ENCODE measurements at regions not wholly inside any gene's neighbourhood (a gene's known extent, or its start where the extent isn't known, plus 50 kb on each side); places are given as distances from the start of the nearest gene placed in this dataset.

DNA sequence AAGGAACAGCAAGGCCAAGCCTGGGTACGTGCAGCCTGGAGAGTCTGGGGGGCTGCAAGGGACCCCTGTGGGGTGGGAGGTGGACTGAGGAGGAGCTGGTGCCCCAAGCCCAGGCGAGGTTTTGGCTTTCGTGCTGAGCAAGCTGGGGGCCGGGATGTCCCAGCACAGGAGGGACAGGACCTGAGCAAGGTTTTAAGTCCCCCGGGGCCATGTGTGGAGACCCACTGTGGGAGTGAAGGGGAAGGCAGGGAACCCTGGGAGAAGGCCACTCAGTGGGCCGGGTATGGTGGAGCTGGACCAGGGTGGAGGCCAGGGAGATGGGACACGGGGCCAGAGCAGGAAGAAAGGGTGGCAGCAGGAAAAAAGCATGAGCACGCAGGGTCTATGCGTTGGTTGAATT lies 419.2 kb upstream of the SULF2 start:
- no peak for DNase-seq (ENCODE audit: low spot score)

DNA sequence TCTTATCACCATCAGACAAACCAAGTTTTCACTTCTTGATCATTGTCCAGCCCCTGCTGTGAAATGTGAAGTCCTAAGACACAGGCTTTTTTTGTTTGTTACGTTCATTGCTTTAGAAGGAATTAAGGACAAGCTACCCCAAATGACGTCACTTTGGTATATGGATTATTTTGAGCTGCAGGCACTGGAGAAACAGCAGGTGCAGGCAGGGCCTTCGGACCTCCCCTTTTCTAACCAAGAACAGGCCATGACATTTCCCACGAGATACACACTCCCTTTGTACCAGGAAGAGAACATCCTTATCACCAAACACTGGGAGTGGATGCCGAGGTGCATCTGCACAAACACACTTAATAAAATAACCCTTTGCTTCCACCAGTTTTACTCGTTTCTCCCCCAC lies 418.0 kb upstream of the SULF2 start:
- no peak for DNase-seq (ENCODE audit: low spot score)

DNA sequence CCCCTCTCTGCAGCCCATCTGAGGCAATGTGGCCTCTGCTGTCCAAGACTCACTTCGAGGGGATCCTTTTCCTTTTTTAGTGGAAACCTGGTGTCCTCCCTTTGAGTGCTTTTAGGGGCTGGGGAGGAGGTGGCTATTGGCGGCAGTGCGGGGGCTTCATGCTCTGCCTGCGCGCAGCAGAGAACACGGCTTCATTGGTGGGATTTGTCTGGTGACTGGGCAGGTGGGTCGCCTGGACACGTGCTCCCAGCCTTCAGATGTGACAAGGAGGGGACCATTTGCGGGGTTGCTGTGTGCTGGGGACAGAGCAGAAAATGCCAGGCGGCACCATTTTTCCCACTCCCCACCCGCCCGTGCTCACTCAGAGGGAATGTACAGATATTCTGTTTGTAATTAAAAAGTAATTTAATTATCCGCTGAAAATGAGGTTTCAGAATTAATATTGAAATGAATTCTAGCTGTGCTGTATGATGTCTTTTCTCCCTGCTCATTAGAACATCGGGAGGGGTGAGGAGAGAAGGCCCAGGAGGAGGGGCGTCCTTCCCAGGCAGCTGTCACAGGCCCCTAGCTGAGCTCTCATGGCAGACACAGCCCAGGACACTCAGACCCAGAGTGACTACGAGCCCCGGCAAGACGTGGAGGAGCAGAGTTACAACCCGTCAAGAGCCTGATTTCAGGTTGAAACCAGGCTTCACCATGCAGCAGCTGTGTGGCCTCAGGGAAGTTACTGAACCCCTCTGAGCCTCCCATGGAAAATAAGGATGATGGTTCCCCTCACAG lies 417.2 kb upstream of the SULF2 start:
- DNase-seq (ENCODE audit: low spot score), result no peak

DNA sequence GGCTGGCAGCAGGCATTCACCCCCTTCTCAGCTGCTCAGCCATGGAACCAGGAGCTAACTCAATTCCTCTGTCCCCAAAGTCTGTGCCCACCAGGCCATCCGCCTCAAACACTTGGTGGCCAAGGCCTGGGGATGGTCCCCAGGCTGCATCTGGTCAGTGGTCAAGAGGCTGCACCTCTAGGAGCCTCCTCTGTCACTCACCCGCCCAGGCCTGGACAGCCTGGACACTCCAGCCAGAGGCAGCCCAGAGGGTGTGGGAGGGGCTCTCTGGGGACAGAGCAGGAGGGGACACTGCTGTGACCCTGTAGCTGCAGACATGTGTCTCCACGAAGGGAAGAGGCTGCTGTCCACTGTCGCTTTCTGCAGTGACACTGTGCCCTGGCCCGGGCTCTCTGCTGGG lies 416.6 kb upstream of the SULF2 start:
- no peak for DNase-seq (ENCODE audit: low spot score)

DNA sequence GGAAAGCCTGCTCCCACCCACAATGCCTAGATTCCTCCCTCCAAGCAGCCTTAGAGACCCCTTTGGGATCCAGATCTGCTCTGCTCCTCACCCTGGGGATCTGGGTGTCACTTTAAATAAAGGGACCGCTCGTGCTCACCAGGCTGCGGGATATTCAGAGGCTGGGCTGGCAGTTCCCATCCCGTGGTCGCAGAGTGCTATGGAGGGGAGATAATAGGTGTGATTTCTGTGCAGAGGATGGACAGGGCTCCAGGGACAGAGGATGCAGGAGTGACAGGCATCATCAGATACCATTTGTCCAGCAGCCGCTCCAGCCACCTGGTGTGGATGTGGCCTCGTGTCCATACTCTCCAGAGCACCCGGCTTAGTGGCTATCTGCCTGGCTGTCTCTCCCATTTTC lies 415.9 kb upstream of the SULF2 start:
- DNase-seq (ENCODE audit: low spot score), result no peak

DNA sequence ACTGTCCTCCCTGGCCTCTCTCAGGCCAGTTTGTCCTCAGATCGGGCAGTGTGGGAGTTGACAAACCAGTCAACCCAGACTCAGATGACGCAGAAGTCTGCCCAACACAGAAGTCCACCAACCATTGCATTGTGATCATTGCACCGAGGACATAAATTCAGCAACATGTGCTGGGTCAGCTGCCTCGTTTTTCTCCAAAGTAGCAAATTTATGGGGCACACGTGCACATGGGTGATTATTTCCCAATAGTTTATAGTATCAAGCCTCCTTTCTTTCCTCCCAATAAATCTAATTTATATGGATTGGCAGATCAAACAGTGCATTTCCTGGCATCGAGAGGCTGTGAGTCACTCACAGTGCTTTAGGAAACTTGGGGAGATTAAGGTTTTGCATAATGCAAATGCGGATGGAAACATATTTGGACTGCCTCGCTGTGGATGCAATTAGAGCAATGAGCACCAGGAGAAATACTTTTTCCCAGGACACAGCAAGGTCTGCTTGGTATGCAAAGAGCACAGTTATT lies 413.7 kb upstream of the SULF2 start:
- DNase-seq (ENCODE audit: low spot score), result no peak

DNA sequence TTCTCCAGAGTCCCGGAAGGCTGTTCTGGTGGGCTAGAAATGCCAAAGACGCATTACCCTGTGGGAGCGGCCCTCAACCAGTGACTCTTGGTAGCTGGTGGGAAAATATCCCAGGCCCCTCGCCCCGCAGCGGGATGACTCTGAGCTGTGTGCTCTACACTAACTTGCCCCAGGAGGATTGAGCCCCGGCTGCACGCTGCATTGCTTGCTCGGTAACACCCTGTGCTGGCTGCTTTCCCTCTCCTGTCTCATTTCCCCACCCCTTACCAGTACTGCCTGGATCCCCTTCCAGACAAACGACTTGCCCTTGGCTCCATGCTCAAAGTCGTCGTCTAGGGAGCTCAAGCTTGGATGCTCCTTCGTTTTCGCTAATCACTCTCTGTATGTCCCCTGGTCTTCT lies 411.8 kb upstream of the SULF2 start:
- no peak for DNase-seq (ENCODE audit: low spot score)

DNA sequence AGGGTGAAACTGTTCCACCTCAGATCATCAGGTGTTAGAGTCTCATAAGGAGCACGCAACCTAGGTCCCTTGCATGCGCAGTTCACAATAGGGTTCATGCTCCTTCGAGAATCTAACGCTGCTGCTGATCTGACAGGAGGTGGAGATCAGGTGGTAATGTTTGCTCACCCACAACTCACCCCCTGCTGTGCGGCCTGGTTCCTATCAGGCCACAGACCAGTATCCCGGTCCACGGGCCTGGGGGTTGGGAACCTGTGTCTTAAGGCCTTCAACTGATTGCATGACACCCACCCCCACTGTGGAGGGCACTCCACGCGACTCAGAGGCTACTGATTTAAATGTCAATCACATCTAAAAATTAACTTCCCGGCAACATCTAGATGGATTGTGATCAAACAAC lies 411.2 kb upstream of the SULF2 start:
- no peak for DNase-seq (ENCODE audit: low spot score)

DNA sequence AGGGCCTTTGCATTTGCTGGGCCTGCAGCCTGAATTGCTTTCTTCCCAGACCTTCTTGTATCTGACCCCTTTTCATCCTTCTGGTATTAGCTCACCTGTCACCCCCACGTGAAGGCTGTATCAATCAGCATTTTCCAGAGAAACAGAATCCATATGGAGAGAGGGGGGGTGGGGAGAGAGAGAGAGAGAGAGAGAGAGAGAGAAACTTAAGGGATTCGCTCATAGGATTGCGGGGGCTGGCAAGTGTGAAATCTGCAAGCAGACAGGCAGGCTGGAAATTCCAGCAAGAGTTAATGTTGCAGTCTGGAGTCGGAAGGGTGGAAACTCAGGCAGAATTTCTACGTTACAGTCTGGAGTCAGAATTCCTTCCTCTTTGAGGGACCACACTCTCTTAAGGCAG lies 410.7 kb upstream of the SULF2 start:
- no peak for DNase-seq (ENCODE audit: low spot score)

DNA sequence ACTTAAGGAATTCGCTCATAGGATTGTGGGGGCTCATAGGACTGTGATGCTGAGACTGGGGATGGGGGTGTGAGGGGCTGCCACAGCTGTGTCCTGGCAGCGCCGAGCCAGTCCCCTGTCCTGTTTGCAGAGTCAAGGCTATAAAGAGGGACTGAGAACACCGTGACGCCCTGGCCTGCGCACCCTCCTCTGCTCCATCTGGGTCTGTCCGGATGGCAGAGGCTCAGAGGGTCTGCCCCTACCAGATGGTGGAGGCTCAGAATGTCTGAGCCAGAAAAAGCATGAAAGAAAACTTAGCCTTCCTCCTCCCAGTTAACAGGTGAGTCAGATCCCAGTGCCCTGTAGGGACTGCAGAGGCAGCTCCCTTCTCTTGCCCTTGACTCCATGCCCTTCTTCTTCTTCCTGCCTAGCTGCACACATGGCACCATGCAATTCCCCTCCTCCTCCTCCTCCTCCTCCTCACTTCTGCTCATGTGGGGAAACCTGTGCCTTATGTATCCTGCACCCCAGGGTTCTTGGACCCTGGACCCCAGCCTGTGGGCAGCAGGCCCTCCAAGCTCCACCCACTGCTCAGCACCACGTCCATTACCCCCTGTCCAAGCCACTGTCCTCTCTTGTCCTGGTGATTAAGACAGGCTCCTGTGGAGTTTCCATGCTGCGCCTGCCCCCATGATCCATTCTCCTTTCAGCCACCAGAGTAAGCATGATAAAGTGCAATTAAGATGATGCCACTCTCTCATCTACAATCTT lies 410.0 kb upstream of the SULF2 start:
- no peak for DNase-seq (ENCODE audit: low spot score)

DNA sequence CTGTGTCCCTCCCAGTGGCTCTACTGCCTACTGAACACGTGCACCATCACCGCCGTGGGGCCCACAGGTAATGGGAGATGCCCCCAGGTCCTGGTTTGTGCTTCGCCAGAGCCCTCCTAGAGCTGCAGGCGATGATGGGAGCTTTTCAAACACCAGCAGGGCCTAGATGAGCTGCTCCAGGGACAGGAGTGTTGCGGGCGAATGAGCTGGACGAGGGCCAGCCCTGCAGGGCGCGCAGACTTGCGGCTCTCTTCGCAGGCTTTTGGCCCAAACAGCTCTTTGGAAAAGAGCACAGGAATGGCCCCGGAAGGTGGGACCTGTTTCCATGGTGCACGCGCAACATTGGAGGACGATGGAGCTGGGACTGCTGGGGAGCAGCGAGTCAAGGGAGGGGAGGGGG lies 409.3 kb upstream of the SULF2 start:
- DNase-seq (ENCODE audit: low spot score), result no peak

DNA sequence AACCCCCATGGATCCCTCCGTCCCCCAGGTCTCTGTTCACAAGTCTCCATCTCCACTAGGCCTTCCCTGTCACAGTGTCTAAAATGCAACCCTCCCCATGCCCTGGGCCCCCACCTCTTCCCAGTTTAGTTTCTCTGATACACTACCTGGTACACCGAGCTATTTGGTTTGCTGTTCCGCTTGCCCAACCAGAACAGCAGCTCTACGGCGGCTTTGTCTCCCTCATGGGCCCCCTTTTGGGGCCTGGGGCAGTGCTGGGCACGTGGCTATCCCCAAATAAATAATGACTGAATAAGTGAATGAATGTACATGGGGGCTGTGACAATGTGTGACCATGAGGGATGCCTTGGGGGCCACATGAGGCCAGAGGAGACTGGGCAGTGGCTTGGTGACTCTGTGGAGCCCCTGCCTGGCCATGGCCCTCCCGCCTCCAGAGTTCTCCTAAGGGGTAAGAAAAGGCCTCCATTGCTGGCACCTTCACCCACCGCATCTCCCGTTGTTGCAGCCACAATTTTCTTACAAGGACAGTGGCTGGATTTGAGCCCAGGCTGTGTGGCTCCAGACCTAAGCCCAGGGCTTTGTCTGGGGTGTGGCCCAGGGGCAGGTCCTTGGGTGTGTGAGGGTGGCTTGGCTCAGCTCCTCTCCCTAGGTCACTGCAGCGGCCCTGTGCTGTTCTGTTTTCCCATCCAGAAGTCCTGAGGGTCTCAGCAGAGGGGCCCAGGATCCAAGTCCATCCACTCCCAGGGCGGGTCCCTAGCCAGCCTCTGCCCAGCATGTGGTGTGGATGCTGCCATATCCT lies 408.5 kb upstream of the SULF2 start:
- DNase-seq (ENCODE audit: low spot score), result no peak

DNA sequence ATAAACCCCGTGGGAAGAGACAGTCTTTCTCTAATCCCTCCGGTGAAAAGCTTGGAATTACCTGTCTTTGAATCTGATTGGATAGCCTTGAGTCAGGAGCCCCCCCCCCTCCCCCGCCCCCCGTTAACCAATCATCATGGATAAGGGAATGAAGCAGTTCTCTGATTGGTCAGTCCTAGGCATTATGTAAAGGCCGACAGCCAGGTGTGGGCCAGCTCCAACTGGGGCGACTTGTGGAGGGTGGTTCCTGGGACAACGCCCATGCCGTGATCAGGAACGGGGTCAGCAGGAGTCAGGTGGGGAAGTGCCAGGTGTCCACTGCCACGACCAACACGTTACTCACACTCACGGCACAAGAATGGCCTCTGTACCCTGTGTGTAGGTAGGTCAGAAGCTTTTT lies 406.8 kb upstream of the SULF2 start:
- DNase-seq (ENCODE audit: low spot score), result no peak

DNA sequence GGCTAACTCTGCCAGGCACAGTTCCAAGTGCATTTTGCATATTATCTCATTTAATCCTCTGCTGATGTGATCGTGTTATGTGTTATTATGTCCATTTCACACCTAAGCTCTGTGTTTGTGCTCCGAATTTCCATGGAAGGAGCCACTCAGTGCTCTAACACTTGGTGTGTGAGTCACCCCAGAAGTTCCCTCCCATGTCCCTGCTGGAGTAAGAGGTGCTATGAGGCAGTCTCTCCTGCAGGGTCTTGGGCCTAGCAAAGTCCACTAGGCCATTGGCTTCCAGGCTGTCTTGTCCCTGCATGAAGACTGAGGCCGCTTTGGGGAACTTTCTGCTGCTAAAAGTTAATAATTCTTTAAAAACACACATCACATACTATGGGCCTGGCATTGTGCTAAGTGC lies 405.9 kb upstream of the SULF2 start:
- DNase-seq (ENCODE audit: low spot score), result no peak

DNA sequence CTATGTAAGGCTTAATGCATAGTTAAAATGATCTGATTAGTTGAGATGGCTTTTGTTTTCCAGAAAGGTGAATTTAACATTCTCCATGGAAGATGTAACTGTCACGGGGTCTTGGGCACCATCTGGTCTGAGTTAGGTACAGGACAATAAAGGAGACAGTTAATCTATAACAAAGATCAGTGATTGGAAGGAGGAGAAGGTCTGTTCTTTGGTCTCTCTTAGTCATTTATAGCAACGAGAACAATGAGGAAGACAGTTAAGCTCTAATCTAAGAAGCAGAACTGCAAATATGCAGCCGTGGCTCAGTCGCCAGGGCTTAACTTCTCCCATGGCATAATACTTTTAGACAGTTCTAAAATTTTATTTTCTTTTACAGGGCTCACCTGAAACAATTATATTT lies 405.5 kb upstream of the SULF2 start:
- no peak for DNase-seq (ENCODE audit: low spot score)

DNA sequence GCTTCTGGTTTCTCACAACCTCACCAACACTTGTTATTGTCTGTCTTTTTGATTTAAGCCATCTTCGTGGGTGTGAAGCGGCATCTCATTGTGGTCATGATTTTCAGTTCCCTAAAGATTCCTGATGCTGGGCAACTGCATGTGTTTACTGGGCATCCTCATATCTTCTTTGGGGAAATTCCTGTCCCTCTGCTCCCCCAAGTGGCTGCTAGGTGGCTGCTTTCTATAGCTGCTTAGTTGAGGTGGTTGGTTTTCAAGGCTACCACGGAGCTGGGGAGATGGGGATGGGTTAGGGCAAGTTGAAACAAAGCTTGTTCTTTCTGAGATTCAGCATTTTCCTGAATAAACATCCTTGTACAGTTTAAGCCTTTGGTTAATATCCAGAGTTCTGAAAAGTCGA lies 403.9 kb upstream of the SULF2 start:
- no peak for DNase-seq (ENCODE audit: low spot score)

DNA sequence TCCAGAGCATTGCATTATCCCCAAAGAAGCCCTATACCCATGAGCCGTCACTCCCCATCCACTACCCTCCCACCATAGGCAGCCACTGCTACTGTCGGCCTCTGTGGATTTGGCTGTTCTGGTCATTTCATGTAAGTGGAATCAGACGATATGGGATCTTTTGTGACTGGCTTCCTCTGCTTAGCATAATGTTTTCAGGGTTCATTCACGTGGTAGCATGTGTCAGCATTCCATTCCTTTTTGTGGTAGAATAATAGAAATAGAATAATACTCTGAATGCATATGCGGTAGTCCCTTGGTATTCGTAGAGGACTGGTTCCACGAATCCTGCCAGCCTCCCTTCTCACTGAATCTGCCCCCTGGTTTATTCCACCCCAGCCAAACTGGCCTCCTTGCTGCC lies 402.6 kb upstream of the SULF2 start:
- DNase-seq (ENCODE audit: low spot score), result no peak

DNA sequence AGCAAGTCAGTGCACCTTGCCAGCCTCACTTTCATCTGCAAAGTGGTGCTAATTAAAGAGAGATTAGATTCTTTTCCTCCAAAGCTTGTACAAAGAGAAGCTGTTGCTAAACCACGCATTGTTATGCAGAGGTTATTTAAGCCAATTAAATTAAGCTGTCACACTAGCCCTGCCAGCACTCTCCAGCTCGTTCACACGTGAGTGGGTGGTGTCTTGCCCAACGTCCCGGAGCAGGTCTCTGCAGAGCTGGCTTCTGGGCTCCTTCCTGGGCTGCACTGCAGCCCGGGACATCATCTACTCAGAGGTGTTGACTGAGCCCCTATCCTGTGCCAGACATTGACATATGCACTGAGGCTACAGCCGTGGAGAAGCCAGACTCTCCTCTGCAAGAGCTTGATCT lies 401.6 kb upstream of the SULF2 start:
- no peak for DNase-seq (ENCODE audit: low spot score)

DNA sequence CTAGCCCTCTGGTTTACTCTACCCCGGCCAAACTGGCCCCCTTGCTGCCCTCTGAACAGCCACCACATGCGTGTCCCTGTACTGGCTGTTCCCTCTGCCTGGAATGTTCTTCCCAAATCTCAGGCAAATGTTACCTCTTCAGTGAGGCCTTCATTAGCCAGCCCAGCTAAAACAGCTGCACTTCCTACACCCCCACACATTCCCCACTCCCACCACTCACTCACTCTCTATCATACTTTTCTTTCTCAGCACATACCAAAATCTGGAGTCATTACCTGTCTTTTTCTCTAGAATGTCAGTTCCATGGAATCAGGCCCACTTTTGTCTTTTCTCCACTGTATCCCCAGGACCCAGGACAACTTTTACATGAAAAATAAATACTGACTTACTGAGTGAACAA lies 401.2 kb upstream of the SULF2 start:
- DNase-seq (ENCODE audit: low spot score), result no peak

DNA sequence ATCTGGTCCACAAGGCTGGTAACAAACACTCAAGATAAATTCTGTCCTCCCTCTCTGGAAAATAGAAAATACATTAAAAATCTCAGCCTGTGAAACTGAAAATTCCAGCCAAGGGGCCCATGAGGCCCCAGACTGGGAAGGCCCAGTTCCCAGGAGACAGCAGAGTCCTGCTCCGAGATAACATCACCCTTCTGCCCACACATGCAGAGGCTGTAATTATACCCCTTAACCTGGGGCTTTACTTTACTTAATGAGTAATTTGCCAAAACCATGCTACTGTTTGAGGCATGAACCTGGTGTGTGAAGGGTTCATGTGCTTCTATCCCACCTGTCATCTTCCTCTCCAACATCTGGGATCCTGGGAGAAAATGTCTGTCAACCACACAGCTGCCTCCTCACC lies 398.9 kb upstream of the SULF2 start:
- DNase-seq (ENCODE audit: low spot score), result no peak

DNA sequence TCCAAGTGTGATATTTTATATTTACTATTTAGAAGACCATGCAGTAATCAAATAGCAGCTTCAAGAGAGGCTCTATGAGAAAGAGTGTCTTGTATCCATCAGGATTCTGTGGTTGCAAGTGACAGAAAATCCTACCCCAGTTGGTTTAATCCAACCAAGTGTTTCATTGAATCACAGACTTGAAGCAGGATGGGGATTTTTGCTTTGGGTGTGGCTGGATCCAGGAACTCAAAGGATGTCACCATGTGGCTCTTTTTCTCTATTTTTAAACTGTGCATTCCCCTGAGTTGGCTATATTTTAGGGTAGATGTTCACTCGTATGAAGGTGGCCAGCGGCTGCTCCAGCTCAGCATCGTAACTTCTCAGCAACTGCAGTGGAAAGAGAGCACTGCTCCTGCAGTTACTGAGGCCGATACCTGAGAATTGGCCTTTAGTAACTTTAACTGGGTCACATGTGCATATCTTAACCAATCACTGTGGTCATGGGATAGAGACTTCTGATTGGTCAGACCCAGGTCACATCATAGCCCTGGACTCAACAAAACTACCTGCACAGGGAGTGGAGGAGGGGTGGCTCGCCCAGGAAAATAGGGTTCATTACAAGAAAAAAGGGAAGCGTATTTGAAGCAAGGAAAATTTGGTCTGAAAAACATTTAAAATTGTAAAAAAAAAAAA lies 396.1 kb upstream of the SULF2 start:
- no peak for DNase-seq (ENCODE audit: low spot score)

DNA sequence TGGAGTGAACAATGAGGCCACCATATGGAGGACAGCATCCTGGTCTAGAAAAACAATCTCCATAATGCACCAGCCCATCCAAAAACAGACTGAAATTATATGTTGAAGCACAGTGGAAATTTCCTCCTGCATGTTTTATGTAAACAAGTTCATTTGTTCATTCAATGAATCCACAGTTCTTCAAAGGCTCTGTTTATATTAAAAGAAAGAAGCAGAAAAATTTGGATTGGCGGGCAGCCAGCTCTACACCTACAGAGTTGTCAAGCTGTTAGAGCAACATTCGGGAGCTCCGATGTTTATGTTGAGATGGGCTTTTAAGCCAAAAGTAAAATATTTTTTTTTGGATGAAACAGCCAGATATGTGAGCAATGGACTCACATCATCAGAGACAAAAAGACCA lies 395.3 kb upstream of the SULF2 start:
- DNase-seq (ENCODE audit: low spot score), result peak; percentile 13

All from COLO829 (cell line).